ENCODE measurements at regions not wholly inside any gene's neighbourhood (a gene's known extent, or its start where the extent isn't known, plus 50 kb on each side); places are given as distances from the start of the nearest gene placed in this dataset.

GRCh38 chr13:58827904-58828303, 1196.4 kb downstream of the PCDH17 start:
- Mint-ChIP-seq H3K4me1 (ENCODE audit: low read depth, unreplicated experiment) (no peaks in the 10 kb centered on the region), H3K27ac (ENCODE audit: unreplicated experiment) (no peak overlapping the region), H3K9me3 (ENCODE audit: unreplicated experiment) (peaks cover 5% of the 10 kb centered on the region), H3K4me3 (ENCODE audit: unreplicated experiment) (no peak overlapping the region), H3K36me3 (ENCODE audit: low read depth, unreplicated experiment) (no peaks in the 10 kb centered on the region), H3K27me3 (ENCODE audit: low read depth, unreplicated experiment) (no peaks in the 10 kb centered on the region)
- Histone ChIP-seq H3K36me3 (ENCODE audit: insufficient read depth, low read length) (no peaks in the 10 kb centered on the region), H4K20me1 (ENCODE audit: insufficient read depth, low read length) (no peaks in the 10 kb centered on the region), H3K27ac (ENCODE audit: low read depth, low read length) (no peak overlapping the region), H3K9me3 (ENCODE audit: insufficient read depth, low read depth, low read length) (no peaks in the 10 kb centered on the region), H2AFZ (ENCODE audit: low read depth, low read length) (no peak overlapping the region), H3K4me1 (ENCODE audit: insufficient read depth, low read length) (no peaks in the 10 kb centered on the region), H3K4me2 (ENCODE audit: low read length) (no peak overlapping the region), H3K27me3 (ENCODE audit: insufficient read depth, low read length) (no peaks in the 10 kb centered on the region), H3K9ac (ENCODE audit: low read length) (no peak overlapping the region), H3K4me3 (ENCODE audit: insufficient read depth, low read depth, low read length) (no peak overlapping the region), H3K79me2 (ENCODE audit: insufficient read depth, low read length) (no peaks in the 10 kb centered on the region)
- FAIRE-seq: no peak
- no peak for DNase-seq (ENCODE audit: low read depth)
- TF ChIP-seq EZH2 (IDR thresholded peaks at IDR 0.05; ENCODE audit: insufficient read depth, low read length): no peak
- TF ChIP-seq, protein P1, sequence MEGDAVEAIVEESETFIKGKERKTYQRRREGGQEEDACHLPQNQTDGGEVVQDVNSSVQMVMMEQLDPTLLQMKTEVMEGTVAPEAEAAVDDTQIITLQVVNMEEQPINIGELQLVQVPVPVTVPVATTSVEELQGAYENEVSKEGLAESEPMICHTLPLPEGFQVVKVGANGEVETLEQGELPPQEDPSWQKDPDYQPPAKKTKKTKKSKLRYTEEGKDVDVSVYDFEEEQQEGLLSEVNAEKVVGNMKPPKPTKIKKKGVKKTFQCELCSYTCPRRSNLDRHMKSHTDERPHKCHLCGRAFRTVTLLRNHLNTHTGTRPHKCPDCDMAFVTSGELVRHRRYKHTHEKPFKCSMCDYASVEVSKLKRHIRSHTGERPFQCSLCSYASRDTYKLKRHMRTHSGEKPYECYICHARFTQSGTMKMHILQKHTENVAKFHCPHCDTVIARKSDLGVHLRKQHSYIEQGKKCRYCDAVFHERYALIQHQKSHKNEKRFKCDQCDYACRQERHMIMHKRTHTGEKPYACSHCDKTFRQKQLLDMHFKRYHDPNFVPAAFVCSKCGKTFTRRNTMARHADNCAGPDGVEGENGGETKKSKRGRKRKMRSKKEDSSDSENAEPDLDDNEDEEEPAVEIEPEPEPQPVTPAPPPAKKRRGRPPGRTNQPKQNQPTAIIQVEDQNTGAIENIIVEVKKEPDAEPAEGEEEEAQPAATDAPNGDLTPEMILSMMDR (IDR thresholded peaks at IDR 0.05; ENCODE audit: insufficient read depth, low read depth, low read length): no peak

- Mint-ChIP-seq H3K27me3 (ENCODE audit: low read depth, unreplicated experiment) (no peaks in the 10 kb centered on the region), H3K4me1 (ENCODE audit: low read depth, unreplicated experiment) (no peaks in the 10 kb centered on the region), H3K9me3 (ENCODE audit: unreplicated experiment) (peaks cover 2% of the 10 kb centered on the region), H3K27ac (ENCODE audit: unreplicated experiment) (no peak overlapping the region), H3K4me3 (ENCODE audit: unreplicated experiment) (no peak overlapping the region), H3K36me3 (ENCODE audit: low read depth, unreplicated experiment) (no peaks in the 10 kb centered on the region)
- FAIRE-seq (no peak), DNase-seq (ENCODE audit: low read depth) (no peak)
- Histone ChIP-seq H3K36me3 (ENCODE audit: insufficient read depth, low read length) (no peaks in the 10 kb centered on the region), H3K4me3 (ENCODE audit: insufficient read depth, low read depth, low read length) (no peak overlapping the region), H3K27ac (ENCODE audit: low read depth, low read length) (no peak overlapping the region), H3K79me2 (ENCODE audit: insufficient read depth, low read length) (no peaks in the 10 kb centered on the region), H4K20me1 (ENCODE audit: insufficient read depth, low read length) (no peaks in the 10 kb centered on the region), H3K9me3 (ENCODE audit: insufficient read depth, low read depth, low read length) (no peaks in the 10 kb centered on the region), H3K4me2 (ENCODE audit: low read length) (no peak overlapping the region), H3K4me1 (ENCODE audit: insufficient read depth, low read length) (no peaks in the 10 kb centered on the region), H3K9ac (ENCODE audit: low read length) (no peak overlapping the region), H2AFZ (ENCODE audit: low read depth, low read length) (no peak overlapping the region), H3K27me3 (ENCODE audit: insufficient read depth, low read length) (no peaks in the 10 kb centered on the region)
- TF ChIP-seq, protein P1 (IDR thresholded peaks at IDR 0.05; ENCODE audit: insufficient read depth, low read depth, low read length): no peak
- no peak for TF ChIP-seq EZH2 (IDR thresholded peaks at IDR 0.05; ENCODE audit: insufficient read depth, low read length)
Measured at GRCh38 chr13:58830841-58831240, 1199.3 kb downstream of the PCDH17 start.

DNA sequence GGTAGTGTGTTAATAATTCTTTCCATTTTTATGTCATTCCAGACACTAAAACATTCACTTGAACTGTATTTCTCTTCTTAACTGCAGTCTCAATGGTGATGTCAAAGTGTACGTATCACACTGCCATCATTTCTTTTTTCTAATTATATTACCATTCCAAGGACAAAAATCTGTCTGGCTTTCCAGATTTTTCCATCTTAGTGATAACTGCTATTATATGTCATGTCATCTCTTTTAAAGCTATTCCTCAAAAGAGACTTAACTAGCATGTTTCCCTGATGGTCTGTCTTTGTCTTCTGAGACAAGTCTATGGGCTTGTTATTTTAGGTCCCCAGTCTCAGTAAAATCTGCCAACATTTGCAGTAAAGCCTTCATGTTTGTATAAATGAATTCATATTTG, 1207.1 kb downstream of the PCDH17 start:
- Mint-ChIP-seq H3K4me3 (ENCODE audit: unreplicated experiment) (no peak overlapping the region), H3K27ac (ENCODE audit: unreplicated experiment) (no peak overlapping the region), H3K27me3 (ENCODE audit: low read depth, unreplicated experiment) (no peaks in the 10 kb centered on the region), H3K36me3 (ENCODE audit: low read depth, unreplicated experiment) (peaks cover 2% of the 10 kb centered on the region), H3K9me3 (ENCODE audit: unreplicated experiment) (peaks cover 2% of the 10 kb centered on the region), H3K4me1 (ENCODE audit: low read depth, unreplicated experiment) (no peaks in the 10 kb centered on the region)
- Histone ChIP-seq H2AFZ (ENCODE audit: low read depth, low read length) (no peak overlapping the region), H3K4me1 (ENCODE audit: insufficient read depth, low read length) (no peaks in the 10 kb centered on the region), H3K79me2 (ENCODE audit: insufficient read depth, low read length) (no peaks in the 10 kb centered on the region), H3K4me3 (ENCODE audit: insufficient read depth, low read depth, low read length) (no peak overlapping the region), H3K9ac (ENCODE audit: low read length) (no peak overlapping the region), H3K36me3 (ENCODE audit: insufficient read depth, low read length) (no peaks in the 10 kb centered on the region), H4K20me1 (ENCODE audit: insufficient read depth, low read length) (no peaks in the 10 kb centered on the region), H3K4me2 (ENCODE audit: low read length) (no peak overlapping the region), H3K9me3 (ENCODE audit: insufficient read depth, low read depth, low read length) (no peaks in the 10 kb centered on the region), H3K27ac (ENCODE audit: low read depth, low read length) (no peak overlapping the region), H3K27me3 (ENCODE audit: insufficient read depth, low read length) (no peaks in the 10 kb centered on the region)
- DNase-seq (ENCODE audit: low read depth) (no peak), FAIRE-seq (no peak)
- no peak for TF ChIP-seq EZH2 (IDR thresholded peaks at IDR 0.05; ENCODE audit: insufficient read depth, low read length)
- TF ChIP-seq, protein P1 (IDR thresholded peaks at IDR 0.05; ENCODE audit: insufficient read depth, low read depth, low read length): no peak
